Astrocyte (in vitro differentiated cells and primary cell): ENCODE measurements at regions not wholly inside any gene's neighbourhood (a gene's known extent, or its start where the extent isn't known, plus 50 kb on each side); places are given as distances from the start of the nearest gene placed in this dataset.

Experiments used
- DNase-seq: peaks from one replicate; pipeline ENCODE4 v3.0.0-alpha.2; 2010; ENCODE audit warnings: low read depth
- FAIRE-seq: peaks from 2 replicates; lab custom pipeline; 2011; peaks lifted over from hg19 to GRCh38; lab: Jason Lieb, UNC
- H2AFZ ChIP-seq: 2 replicates; pipeline ENCODE4 v1.6.0; 2012; ENCODE audit warnings: low read depth, low read length, inconsistent platforms
- H3K27ac ChIP-seq: 2 replicates; pipeline ENCODE4 v1.5.1; 2011; ENCODE audit warnings: low read depth, low read length, inconsistent platforms
- H3K27me3 ChIP-seq: 2 replicates; pipeline ENCODE4 v1.6.0; 2011; ENCODE audit warnings: low read length, inconsistent platforms; ENCODE audit not compliant: insufficient read depth
- H3K36me3 ChIP-seq: 2 replicates; pipeline ENCODE4 v1.5.1; 2011; ENCODE audit warnings: low read length, inconsistent platforms; ENCODE audit not compliant: insufficient read depth
- H3K4me1 ChIP-seq: 2 replicates; pipeline ENCODE4 v1.5.1; 2011; ENCODE audit warnings: low read length, inconsistent platforms; ENCODE audit not compliant: insufficient read depth
- H3K4me2 ChIP-seq: 2 replicates; pipeline ENCODE4 v1.6.0; 2012; ENCODE audit warnings: low read length, inconsistent platforms
- H3K4me3 ChIP-seq: 2 replicates; pipeline ENCODE4 v1.5.1; 2011; ENCODE audit warnings: low read depth, mild to moderate bottlenecking, low read length, inconsistent platforms; ENCODE audit not compliant: insufficient read depth
- H3K79me2 ChIP-seq: 2 replicates; pipeline ENCODE4 v1.6.0; 2012; ENCODE audit warnings: mild to moderate bottlenecking, low read length, inconsistent platforms; ENCODE audit not compliant: insufficient read depth
- H3K9ac ChIP-seq: 2 replicates; pipeline ENCODE4 v1.6.0; 2012; ENCODE audit warnings: mild to moderate bottlenecking, low read length, inconsistent platforms
- H3K9me3 ChIP-seq: 2 replicates; pipeline ENCODE4 v1.5.1; 2012; ENCODE audit warnings: low read depth, mild to moderate bottlenecking, low read length, inconsistent platforms; ENCODE audit not compliant: insufficient read depth
- H4K20me1 ChIP-seq: 2 replicates; pipeline ENCODE4 v1.6.0; 2012; ENCODE audit warnings: low read length, inconsistent platforms; ENCODE audit not compliant: insufficient read depth
- H3K27ac Mint-ChIP-seq: one replicate; pipeline ENCODE4 v1.8.0; 2021; ENCODE audit warnings: mild to moderate bottlenecking, mixed read lengths; ENCODE audit not compliant: unreplicated experiment
- H3K27me3 Mint-ChIP-seq: one replicate; pipeline ENCODE4 v1.8.0; 2021; ENCODE audit warnings: low read depth, mixed read lengths; ENCODE audit not compliant: unreplicated experiment
- H3K36me3 Mint-ChIP-seq: one replicate; pipeline ENCODE4 v1.8.0; 2021; ENCODE audit warnings: low read depth, mixed read lengths; ENCODE audit not compliant: unreplicated experiment
- H3K4me1 Mint-ChIP-seq: one replicate; pipeline ENCODE4 v1.8.0; 2021; ENCODE audit warnings: low read depth, mixed read lengths; ENCODE audit not compliant: unreplicated experiment
- H3K4me3 Mint-ChIP-seq: one replicate; pipeline ENCODE4 v1.8.0; 2021; ENCODE audit warnings: mild to moderate bottlenecking, moderate library complexity, mixed read lengths; ENCODE audit not compliant: unreplicated experiment
- H3K9me3 Mint-ChIP-seq: one replicate; pipeline ENCODE4 v1.8.0; 2021; ENCODE audit warnings: mild to moderate bottlenecking, mixed read lengths; ENCODE audit not compliant: unreplicated experiment
- EZH2 ChIP-seq: IDR thresholded peaks from 2 replicates; pipeline ENCODE4 v1.6.1; 2012; ENCODE audit warnings: mild to moderate bottlenecking, low read length, inconsistent platforms; ENCODE audit not compliant: insufficient read depth
- TF ChIP-seq, protein P1 (sequence below): IDR thresholded peaks from 2 replicates; pipeline ENCODE4 v1.5.1; 2011; ENCODE audit warnings: low read depth, mild to moderate bottlenecking, inconsistent platforms, low read length, moderate library complexity; ENCODE audit not compliant: insufficient read depth

DNA sequence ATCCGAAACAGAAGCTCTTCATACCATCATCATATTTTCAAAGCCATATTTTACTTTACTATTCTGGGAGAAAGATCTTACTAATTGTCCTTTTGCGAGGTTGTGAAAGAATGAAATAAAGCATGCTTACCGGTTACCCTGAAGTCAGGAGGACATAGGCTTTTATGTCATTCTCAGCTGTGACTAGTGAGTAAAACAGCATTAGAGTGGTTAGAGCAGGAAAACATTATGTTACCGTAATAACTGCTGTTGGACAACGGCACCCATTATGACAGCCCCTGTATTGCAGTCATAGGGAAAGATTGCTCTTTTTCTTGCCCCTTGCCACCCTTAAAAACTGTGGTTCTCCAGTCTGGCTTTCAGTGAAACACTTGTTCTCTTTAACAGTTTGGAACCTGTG is 1035.7 kb downstream of the ZPLD1 start:
- Histone ChIP-seq H3K36me3 (no peaks in the 10 kb centered on the region), H4K20me1 (no peaks in the 10 kb centered on the region), H3K9ac (no peak overlapping the region), H3K4me1 (no peaks in the 10 kb centered on the region), H3K27ac (no peak overlapping the region), H3K27me3 (no peaks in the 10 kb centered on the region), H3K4me3 (no peak overlapping the region), H3K79me2 (no peaks in the 10 kb centered on the region), H3K4me2 (no peak overlapping the region), H3K9me3 (no peaks in the 10 kb centered on the region), H2AFZ (peak overlapping the region; percentile 14)
- Mint-ChIP-seq H3K4me3 (no peak overlapping the region), H3K4me1 (no peaks in the 10 kb centered on the region), H3K27me3 (no peaks in the 10 kb centered on the region), H3K36me3 (no peaks in the 10 kb centered on the region), H3K9me3 (no peaks in the 10 kb centered on the region), H3K27ac (no peak overlapping the region)
- DNase-seq, result no peak
- TF ChIP-seq EZH2, result no peak
- TF ChIP-seq, protein P1, sequence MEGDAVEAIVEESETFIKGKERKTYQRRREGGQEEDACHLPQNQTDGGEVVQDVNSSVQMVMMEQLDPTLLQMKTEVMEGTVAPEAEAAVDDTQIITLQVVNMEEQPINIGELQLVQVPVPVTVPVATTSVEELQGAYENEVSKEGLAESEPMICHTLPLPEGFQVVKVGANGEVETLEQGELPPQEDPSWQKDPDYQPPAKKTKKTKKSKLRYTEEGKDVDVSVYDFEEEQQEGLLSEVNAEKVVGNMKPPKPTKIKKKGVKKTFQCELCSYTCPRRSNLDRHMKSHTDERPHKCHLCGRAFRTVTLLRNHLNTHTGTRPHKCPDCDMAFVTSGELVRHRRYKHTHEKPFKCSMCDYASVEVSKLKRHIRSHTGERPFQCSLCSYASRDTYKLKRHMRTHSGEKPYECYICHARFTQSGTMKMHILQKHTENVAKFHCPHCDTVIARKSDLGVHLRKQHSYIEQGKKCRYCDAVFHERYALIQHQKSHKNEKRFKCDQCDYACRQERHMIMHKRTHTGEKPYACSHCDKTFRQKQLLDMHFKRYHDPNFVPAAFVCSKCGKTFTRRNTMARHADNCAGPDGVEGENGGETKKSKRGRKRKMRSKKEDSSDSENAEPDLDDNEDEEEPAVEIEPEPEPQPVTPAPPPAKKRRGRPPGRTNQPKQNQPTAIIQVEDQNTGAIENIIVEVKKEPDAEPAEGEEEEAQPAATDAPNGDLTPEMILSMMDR, result no peak
- FAIRE-seq, result no peak

DNA sequence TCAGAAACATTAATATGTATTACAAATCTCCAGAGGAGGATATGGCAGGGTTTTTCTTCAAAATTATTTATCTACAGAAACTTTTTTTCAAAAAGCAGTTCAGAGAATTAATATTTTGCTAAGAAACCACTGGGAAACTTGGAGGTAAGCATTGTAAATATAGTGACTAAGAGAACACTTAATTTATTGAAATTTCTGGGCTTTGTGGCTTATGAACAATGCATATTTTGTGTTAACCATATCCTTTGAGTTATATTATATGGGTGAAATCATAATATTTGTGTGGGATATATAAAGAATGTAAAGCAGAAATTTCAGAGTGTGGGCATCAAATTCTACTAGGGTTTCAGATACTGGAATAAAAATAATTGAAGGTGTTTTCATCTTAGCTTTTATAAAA is 1059.2 kb downstream of the ZPLD1 start:
- no peaks in the 10 kb centered on the region for H3K4me1 ChIP-seq
- peaks cover 11% of the 10 kb centered on the region for H3K4me1 Mint-ChIP-seq
- peak; percentile 2 for DNase-seq

DNA sequence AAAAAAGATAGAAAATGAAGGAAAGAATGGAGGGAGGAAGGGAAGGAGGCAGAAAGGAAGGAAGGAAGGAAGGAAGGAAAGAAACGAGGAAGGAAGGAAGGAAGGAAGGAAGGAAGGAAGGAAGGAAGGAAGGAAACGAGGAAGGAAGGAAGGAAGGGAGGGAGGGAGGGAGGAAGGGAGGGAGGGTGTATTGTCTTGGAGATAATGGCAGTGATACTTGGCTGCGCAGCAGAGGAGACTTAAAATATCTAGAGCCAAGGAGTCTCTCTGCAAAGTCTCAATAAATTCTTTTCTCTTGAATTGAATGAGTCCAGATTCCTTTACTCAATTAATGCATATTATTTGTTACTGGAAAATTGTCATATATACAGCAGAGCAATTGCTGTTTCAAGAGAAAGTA is 1059.7 kb downstream of the ZPLD1 start:
- Histone ChIP-seq H3K4me1 (no peaks in the 10 kb centered on the region), H3K27me3 (no peaks in the 10 kb centered on the region), H3K27ac (no peak overlapping the region), H3K9ac (no peak overlapping the region), H2AFZ (no peak overlapping the region), H3K4me3 (no peak overlapping the region), H3K79me2 (no peaks in the 10 kb centered on the region), H4K20me1 (no peaks in the 10 kb centered on the region), H3K9me3 (no peaks in the 10 kb centered on the region), H3K4me2 (no peak overlapping the region), H3K36me3 (no peaks in the 10 kb centered on the region)
- no peak for FAIRE-seq
- H3K36me3 Mint-ChIP-seq, result no peaks in the 10 kb centered on the region
- no peak for DNase-seq
- no peak overlapping the region for H3K27ac Mint-ChIP-seq
- H3K4me1 Mint-ChIP-seq, result peaks cover 14% of the 10 kb centered on the region
- no peaks in the 10 kb centered on the region for H3K9me3 Mint-ChIP-seq
- no peak for TF ChIP-seq EZH2
- TF ChIP-seq, protein P1, result no peak
- no peaks in the 10 kb centered on the region for H3K27me3 Mint-ChIP-seq
- H3K4me3 Mint-ChIP-seq, result no peak overlapping the region

More for the DNA sequence above, 1059.2 kb downstream of the ZPLD1 start:
- H4K20me1 ChIP-seq, result no peaks in the 10 kb centered on the region
- Mint-ChIP-seq H3K4me3 (no peak overlapping the region), H3K27ac (no peak overlapping the region), H3K36me3 (no peaks in the 10 kb centered on the region), H3K27me3 (no peaks in the 10 kb centered on the region), H3K9me3 (no peaks in the 10 kb centered on the region)
- no peak for FAIRE-seq
- no peak overlapping the region for H3K27ac ChIP-seq
- no peaks in the 10 kb centered on the region for H3K27me3 ChIP-seq
- no peak overlapping the region for H2AFZ ChIP-seq
- H3K4me2 ChIP-seq, result no peak overlapping the region
- H3K9ac ChIP-seq, result no peak overlapping the region
- TF ChIP-seq, protein P1, result no peak
- no peak for TF ChIP-seq EZH2
- H3K36me3 ChIP-seq, result no peaks in the 10 kb centered on the region
- H3K4me3 ChIP-seq, result no peak overlapping the region
- H3K9me3 ChIP-seq, result no peaks in the 10 kb centered on the region
- no peaks in the 10 kb centered on the region for H3K79me2 ChIP-seq
